ENCODE measurements at regions not wholly inside any gene's neighbourhood (a gene's known extent, or its start where the extent isn't known, plus 50 kb on each side); places are given as distances from the start of the nearest gene placed in this dataset.

DNA sequence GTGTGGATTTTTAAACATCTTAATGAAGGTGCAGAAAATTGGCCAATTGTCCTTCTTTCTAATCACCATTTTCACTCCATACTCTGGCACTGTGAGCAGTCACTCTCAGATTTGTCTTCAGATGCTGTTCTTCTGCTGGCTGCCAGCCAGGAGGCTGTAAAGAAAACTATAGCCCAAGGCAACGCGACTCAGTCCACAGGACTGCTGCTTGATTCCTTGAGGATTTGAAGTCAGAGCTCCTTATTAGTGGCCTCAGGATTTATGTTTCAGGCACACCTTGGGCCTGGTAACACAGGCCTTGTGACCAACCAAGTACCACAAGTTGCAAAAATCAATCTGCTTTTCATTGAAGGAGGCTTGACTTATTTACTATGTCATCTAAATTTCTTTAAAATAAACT lies 342.6 kb downstream of the GPM6A start:
- Histone ChIP-seq H3K4me3 (ENCODE audit: low read depth, low read length) (no peak overlapping the region), H3K27me3 (ENCODE audit: control insufficient read depth, insufficient read depth, low read length) (no peaks in the 10 kb centered on the region), H3K36me3 (ENCODE audit: control insufficient read depth, insufficient read depth, low read length) (no peaks in the 10 kb centered on the region)
- TF ChIP-seq, protein P1, sequence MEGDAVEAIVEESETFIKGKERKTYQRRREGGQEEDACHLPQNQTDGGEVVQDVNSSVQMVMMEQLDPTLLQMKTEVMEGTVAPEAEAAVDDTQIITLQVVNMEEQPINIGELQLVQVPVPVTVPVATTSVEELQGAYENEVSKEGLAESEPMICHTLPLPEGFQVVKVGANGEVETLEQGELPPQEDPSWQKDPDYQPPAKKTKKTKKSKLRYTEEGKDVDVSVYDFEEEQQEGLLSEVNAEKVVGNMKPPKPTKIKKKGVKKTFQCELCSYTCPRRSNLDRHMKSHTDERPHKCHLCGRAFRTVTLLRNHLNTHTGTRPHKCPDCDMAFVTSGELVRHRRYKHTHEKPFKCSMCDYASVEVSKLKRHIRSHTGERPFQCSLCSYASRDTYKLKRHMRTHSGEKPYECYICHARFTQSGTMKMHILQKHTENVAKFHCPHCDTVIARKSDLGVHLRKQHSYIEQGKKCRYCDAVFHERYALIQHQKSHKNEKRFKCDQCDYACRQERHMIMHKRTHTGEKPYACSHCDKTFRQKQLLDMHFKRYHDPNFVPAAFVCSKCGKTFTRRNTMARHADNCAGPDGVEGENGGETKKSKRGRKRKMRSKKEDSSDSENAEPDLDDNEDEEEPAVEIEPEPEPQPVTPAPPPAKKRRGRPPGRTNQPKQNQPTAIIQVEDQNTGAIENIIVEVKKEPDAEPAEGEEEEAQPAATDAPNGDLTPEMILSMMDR (IDR thresholded peaks at IDR 0.05; ENCODE audit: insufficient read depth, low read length, poor library complexity, severe bottlenecking), result no peak
- DNase-seq (ENCODE audit: low read depth), result no peak

DNA sequence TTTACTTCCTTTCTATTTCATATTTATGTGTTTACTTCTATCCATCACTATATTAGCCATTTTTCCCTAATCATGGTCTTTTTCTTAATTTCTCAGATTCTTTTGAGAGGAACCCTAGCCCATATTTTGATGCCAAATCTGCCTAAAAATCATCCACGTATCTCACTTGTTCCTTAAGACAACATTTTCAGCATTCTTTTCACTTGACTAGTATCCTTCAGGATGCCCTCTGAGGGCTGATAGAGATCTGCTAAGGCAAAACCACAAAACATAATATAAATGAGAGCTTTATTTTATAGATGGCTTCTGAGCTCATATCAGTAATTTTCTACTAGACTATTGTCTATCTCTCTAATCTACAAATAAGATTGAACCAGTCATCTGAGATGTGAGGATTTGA lies 341.9 kb downstream of the GPM6A start:
- DNase-seq (ENCODE audit: low read depth), result no peak
- H3K4me3 ChIP-seq (ENCODE audit: low read depth, low read length), result no peak overlapping the region
- TF ChIP-seq, protein P1 (IDR thresholded peaks at IDR 0.05; ENCODE audit: insufficient read depth, low read length, poor library complexity, severe bottlenecking), result no peak
- H3K27me3 ChIP-seq (ENCODE audit: control insufficient read depth, insufficient read depth, low read length), result no peaks in the 10 kb centered on the region
- H3K36me3 ChIP-seq (ENCODE audit: control insufficient read depth, insufficient read depth, low read length), result no peaks in the 10 kb centered on the region

DNA sequence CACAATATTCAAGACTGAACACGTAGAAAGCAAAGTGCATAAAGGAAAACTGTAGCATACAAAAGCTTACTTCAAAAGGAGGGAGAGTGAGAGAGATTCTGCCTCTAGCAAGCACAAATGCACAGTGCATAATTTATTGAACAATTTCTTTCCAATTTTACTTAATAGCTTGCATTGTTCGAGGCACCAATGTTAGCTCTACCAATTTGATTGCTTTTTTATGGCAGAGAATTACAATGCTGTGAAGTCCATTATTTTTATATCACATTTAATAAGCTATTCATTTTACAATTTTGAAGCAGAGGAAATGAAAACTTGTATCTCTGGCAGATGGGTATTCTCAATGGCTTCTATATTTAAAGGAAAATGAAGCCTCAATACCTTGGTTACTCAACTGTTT lies 331.7 kb downstream of the GPM6A start:
- H3K4me3 ChIP-seq (ENCODE audit: low read depth, low read length), result no peak overlapping the region
- no peak for DNase-seq (ENCODE audit: low read depth)
- no peaks in the 10 kb centered on the region for H3K27me3 ChIP-seq (ENCODE audit: control insufficient read depth, insufficient read depth, low read length)
- TF ChIP-seq, protein P1 (IDR thresholded peaks at IDR 0.05; ENCODE audit: insufficient read depth, low read length, poor library complexity, severe bottlenecking), result no peak
- no peaks in the 10 kb centered on the region for H3K36me3 ChIP-seq (ENCODE audit: control insufficient read depth, insufficient read depth, low read length)

DNA sequence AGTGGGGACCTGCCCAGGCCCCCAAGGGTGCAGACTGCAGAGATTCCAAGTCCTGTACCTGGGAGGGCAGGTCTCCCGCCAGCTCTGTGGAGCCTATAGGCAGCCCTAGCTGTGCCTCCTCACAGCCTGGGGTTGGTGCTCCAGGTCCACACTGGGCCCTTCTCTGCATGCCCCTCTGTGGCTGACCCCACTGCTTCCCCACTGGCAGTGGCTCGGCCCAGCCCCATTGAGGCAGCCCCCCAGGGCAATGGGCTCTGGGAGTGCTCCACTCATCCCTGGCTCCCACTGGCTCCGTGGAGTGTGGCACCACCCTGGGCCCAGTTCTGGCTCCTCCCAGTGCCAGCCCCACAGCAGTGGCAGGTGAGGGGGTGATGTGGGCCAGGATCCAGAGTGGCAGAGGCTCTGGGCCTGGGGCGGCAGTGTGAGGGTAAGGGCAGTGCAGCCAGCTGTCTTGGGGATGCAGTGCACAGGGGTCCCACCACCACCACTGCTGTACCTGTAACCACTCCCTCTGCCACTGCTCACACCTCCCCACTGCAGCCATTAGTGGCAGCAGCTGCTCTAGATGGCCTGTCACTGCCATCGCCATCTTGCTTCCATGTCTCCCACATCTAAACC lies 312.2 kb downstream of the GPM6A start:
- no peak for DNase-seq (ENCODE audit: low read depth)
- Histone ChIP-seq H3K4me3 (ENCODE audit: low read depth, low read length) (no peak overlapping the region), H3K27me3 (ENCODE audit: control insufficient read depth, insufficient read depth, low read length) (no peaks in the 10 kb centered on the region), H3K36me3 (ENCODE audit: control insufficient read depth, insufficient read depth, low read length) (no peaks in the 10 kb centered on the region)
- TF ChIP-seq, protein P1 (IDR thresholded peaks at IDR 0.05; ENCODE audit: insufficient read depth, low read length, poor library complexity, severe bottlenecking), result no peak

DNA sequence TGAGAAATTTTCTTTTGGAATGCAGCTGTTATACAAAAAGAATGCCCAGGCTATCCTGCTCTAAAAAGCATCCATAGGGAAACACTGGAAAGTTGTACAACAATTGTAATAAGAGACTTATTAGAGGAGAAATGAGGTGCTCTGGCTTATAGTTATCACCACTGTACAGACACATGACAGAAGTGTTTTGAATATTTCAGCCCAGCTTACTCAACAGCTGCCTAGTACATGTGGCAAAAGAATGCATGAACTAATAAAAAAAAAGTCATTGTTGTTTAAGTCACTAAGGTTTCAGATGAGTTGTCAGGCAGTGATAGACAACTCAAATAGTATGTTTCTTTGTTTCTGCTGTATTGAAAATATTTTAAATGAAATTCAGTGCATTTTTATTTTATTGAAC lies 307.7 kb downstream of the GPM6A start:
- Histone ChIP-seq H3K27me3 (ENCODE audit: control insufficient read depth, insufficient read depth, low read length) (no peaks in the 10 kb centered on the region), H3K4me3 (ENCODE audit: low read depth, low read length) (no peak overlapping the region), H3K36me3 (ENCODE audit: control insufficient read depth, insufficient read depth, low read length) (no peaks in the 10 kb centered on the region)
- TF ChIP-seq, protein P1 (IDR thresholded peaks at IDR 0.05; ENCODE audit: insufficient read depth, low read length, poor library complexity, severe bottlenecking), result no peak
- peak; percentile 2 for DNase-seq (ENCODE audit: low read depth)

DNA sequence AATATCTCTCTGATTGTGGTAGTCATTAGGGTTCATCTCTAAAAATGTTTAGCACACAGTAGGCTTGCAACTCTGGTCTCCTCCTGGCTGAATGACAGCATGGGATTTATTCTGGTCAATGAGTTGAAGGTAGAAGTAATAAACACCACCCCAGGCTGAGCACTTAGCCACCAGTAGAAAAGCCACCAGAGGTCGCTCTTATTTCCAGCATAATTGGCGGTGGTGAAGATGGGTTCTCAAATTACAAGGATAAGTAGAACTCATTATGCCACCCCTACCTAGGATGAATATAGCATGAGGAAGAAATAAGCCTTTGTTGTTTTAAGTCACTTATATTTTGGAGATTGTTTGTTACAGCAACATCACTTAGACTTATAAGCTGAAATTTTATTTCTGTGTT lies 302.7 kb downstream of the GPM6A start:
- Histone ChIP-seq H3K36me3 (ENCODE audit: control insufficient read depth, insufficient read depth, low read length) (no peaks in the 10 kb centered on the region), H3K27me3 (ENCODE audit: control insufficient read depth, insufficient read depth, low read length) (no peaks in the 10 kb centered on the region), H3K4me3 (ENCODE audit: low read depth, low read length) (no peak overlapping the region)
- TF ChIP-seq, protein P1 (IDR thresholded peaks at IDR 0.05; ENCODE audit: insufficient read depth, low read length, poor library complexity, severe bottlenecking), result no peak
- no peak for DNase-seq (ENCODE audit: low read depth)

All from kidney epithelial cell (primary cell).